H9 (cell line): ENCODE measurements at regions not wholly inside any gene's neighbourhood (a gene's known extent, or its start where the extent isn't known, plus 50 kb on each side); places are given as distances from the start of the nearest gene placed in this dataset.

Source experiments
- DNase-seq: peaks from one replicate; pipeline ENCODE4 v3.0.0-alpha.2; 2017
- H2AFZ ChIP-seq: one replicate; pipeline ENCODE4 v1.6.1; 2013; ENCODE audit warnings: mild to moderate bottlenecking, low read length, control low read depth, moderate library complexity
- H2AK5ac ChIP-seq: 2 replicates; pipeline ENCODE4 v1.6.1; 2013; ENCODE audit warnings: low read length, control low read depth, mixed read lengths; ENCODE audit not compliant: insufficient read length
- H2BK120ac ChIP-seq: one replicate; pipeline ENCODE4 v1.6.1; 2013; ENCODE audit warnings: low read depth, mild to moderate bottlenecking, low read length, control low read depth, inconsistent platforms; ENCODE audit not compliant: poor library complexity, severe bottlenecking
- H2BK12ac ChIP-seq: 2 replicates; pipeline ENCODE4 v1.6.1; 2013; ENCODE audit warnings: low read length, control low read depth, mixed read lengths, low read depth; ENCODE audit not compliant: insufficient read length
- H2BK15ac ChIP-seq: 2 replicates; pipeline ENCODE4 v1.6.1; 2013; ENCODE audit warnings: low read depth, low read length, control low read depth
- H2BK20ac ChIP-seq: one replicate; pipeline ENCODE4 v1.6.1; 2013; ENCODE audit warnings: low read depth, mild to moderate bottlenecking, low read length, control low read depth, inconsistent platforms; ENCODE audit not compliant: poor library complexity, severe bottlenecking
- H2BK5ac ChIP-seq: 2 replicates; pipeline ENCODE4 v1.6.1; 2013; ENCODE audit warnings: low read length, control low read depth, mixed read lengths; ENCODE audit not compliant: insufficient read length
- H3K14ac ChIP-seq: 2 replicates; pipeline ENCODE4 v1.6.1; 2013; ENCODE audit warnings: low read length, control low read depth; ENCODE audit not compliant: insufficient read depth
- H3K18ac ChIP-seq: 2 replicates; pipeline ENCODE4 v1.6.1; 2013; ENCODE audit warnings: low read depth, mild to moderate bottlenecking, mixed read lengths, low read length, control low read depth; ENCODE audit not compliant: insufficient read length
- H3K23ac ChIP-seq: 2 replicates; pipeline ENCODE4 v1.6.1; 2013; ENCODE audit warnings: low read length, control low read depth, mixed read lengths, low read depth; ENCODE audit not compliant: insufficient read length
- H3K23me2 ChIP-seq: 2 replicates; pipeline ENCODE4 v1.6.1; 2013; ENCODE audit warnings: low read depth, mild to moderate bottlenecking, mixed read lengths, low read length, control low read depth; ENCODE audit not compliant: insufficient read length, poor library complexity, severe bottlenecking
- H3K27ac ChIP-seq: 2 replicates; pipeline ENCODE4 v1.5.1; 2013; ENCODE audit warnings: low read length, control low read depth, mixed read lengths, low read depth; ENCODE audit not compliant: insufficient read length
- H3K27me3 ChIP-seq: 2 replicates; pipeline ENCODE4 v1.6.1; 2013; ENCODE audit warnings: low read length, control low read depth, inconsistent platforms; ENCODE audit not compliant: insufficient read depth
- H3K4ac ChIP-seq: 2 replicates; pipeline ENCODE4 v1.6.1; 2013; ENCODE audit warnings: low read depth, mild to moderate bottlenecking, control low read depth, inconsistent platforms, low read length, moderate library complexity
- H3K4me1 ChIP-seq: 2 replicates; pipeline ENCODE4 v1.6.1; 2013; ENCODE audit warnings: low read length, control low read depth, inconsistent platforms; ENCODE audit not compliant: insufficient read depth
- H3K4me2 ChIP-seq: 2 replicates; pipeline ENCODE4 v1.6.1; 2013; ENCODE audit warnings: low read length, control low read depth, mixed read lengths; ENCODE audit not compliant: insufficient read length, insufficient read depth
- H3K56ac ChIP-seq: 2 replicates; pipeline ENCODE4 v1.6.1; 2013; ENCODE audit warnings: low read depth, mild to moderate bottlenecking, mixed read lengths, low read length, control low read depth; ENCODE audit not compliant: insufficient read length
- H3K79me1 ChIP-seq: 2 replicates; pipeline ENCODE4 v1.6.1; 2013; ENCODE audit warnings: low read depth, mild to moderate bottlenecking, moderate library complexity, low read length, control low read depth, inconsistent platforms; ENCODE audit not compliant: insufficient read depth, poor library complexity, severe bottlenecking
- H3K79me2 ChIP-seq: 2 replicates; pipeline ENCODE4 v1.6.1; 2013; ENCODE audit warnings: low read length, control low read depth, inconsistent platforms; ENCODE audit not compliant: insufficient read depth
- H3K9ac ChIP-seq: 2 replicates; pipeline ENCODE4 v1.6.1; 2013; ENCODE audit warnings: low read length, control low read depth, mixed read lengths; ENCODE audit not compliant: insufficient read length; ENCODE audit errors: extremely low read depth
- H3K9me3 ChIP-seq: one replicate; pipeline ENCODE4 v1.6.1; 2013; ENCODE audit warnings: low read depth, low read length, inconsistent platforms; ENCODE audit not compliant: control insufficient read depth
- H3T11ph ChIP-seq: one replicate; pipeline ENCODE4 v1.6.1; 2013; ENCODE audit warnings: mild to moderate bottlenecking, low read length, control low read depth, inconsistent platforms
- H4K20me1 ChIP-seq: one replicate; pipeline ENCODE4 v1.6.1; 2013; ENCODE audit not compliant: control insufficient read depth, insufficient read length, insufficient read depth
- H4K5ac ChIP-seq: 2 replicates; pipeline ENCODE4 v1.6.1; 2013; ENCODE audit warnings: low read depth, mild to moderate bottlenecking, mixed read lengths, low read length, control low read depth; ENCODE audit not compliant: insufficient read length
- H4K8ac ChIP-seq: replicated peaks from 2 replicates; pipeline ENCODE4 v1.6.1; 2013; ENCODE audit warnings: low read length, control low read depth, mixed read lengths, low read depth; ENCODE audit not compliant: insufficient read length
- H4K91ac ChIP-seq: 2 replicates; pipeline ENCODE4 v1.6.1; 2013; ENCODE audit warnings: low read depth, mild to moderate bottlenecking, moderate library complexity, mixed read lengths, low read length, control low read depth; ENCODE audit not compliant: insufficient read length
- H3K27ac Mint-ChIP-seq, 3 experiments: 2 replicates in 2 of 3; 3 replicates in 1 of 3; pipeline ENCODE4 v1.8.0; 2020 to 2021; ENCODE audit warnings: mixed read lengths in 3 of 3, mild to moderate bottlenecking in 1 of 3, moderate library complexity in 1 of 3
- H3K27me3 Mint-ChIP-seq: 2 replicates; pipeline ENCODE4 v1.8.0; 2021; ENCODE audit warnings: low read depth, mild to moderate bottlenecking, moderate library complexity, mixed read lengths
- H3K36me3 Mint-ChIP-seq, 3 experiments: 2 replicates in 2 of 3; 3 replicates in 1 of 3; pipeline ENCODE4 v1.8.0; 2020 to 2021; ENCODE audit warnings: low read depth in 3 of 3, mixed read lengths in 3 of 3; ENCODE audit not compliant: insufficient read depth in 1 of 3
- H3K4me1 Mint-ChIP-seq, 2 experiments: 2 replicates each; pipeline ENCODE4 v1.8.0; 2020; ENCODE audit warnings: mixed read lengths in 2 of 2
- H3K4me3 Mint-ChIP-seq, 2 experiments: 2 replicates in 1 of 2; 3 replicates in 1 of 2; pipeline ENCODE4 v1.8.0; 2020 to 2021; ENCODE audit warnings: mild to moderate bottlenecking in 2 of 2, mixed read lengths in 2 of 2, moderate library complexity in 1 of 2
- H3K9me3 Mint-ChIP-seq, 2 experiments: 2 replicates in 1 of 2; 3 replicates in 1 of 2; pipeline ENCODE4 v1.8.0; 2020; ENCODE audit warnings: mild to moderate bottlenecking in 2 of 2, mixed read lengths in 2 of 2, moderate library complexity in 1 of 2
- WGBS: extraction: QIAGEN DNeasy Blood & Tissue Kit; methylation state at CpG from one replicate; pipeline ENCODE4 v1.1.7; 2013; ENCODE audit warnings: missing lambda C conversion rate, low lambda C conversion rate, mixed read lengths; ENCODE audit not compliant: insufficient read length; ENCODE audit errors: extremely low coverage; 5-methylcytosine and 5-hydroxymethylcytosine counted together
- TF ChIP-seq, protein P1 (sequence below): fragments of 200-600 bp; sonication (generic); conservative IDR thresholded peaks from 3 replicates; pipeline ENCODE4 v1.8.0; 2021; ENCODE audit warnings: antibody characterized with exemption, mild to moderate bottlenecking

- Mint-ChIP-seq H3K4me3 (no peak overlapping the region), H3K4me1 (no peaks in the 10 kb centered on the region), H3K27ac (no peak overlapping the region), H3K27me3 (no peaks in the 10 kb centered on the region), H3K36me3 (no peaks in the 10 kb centered on the region), H3K9me3 (peaks cover 7% of the 10 kb centered on the region in 2 experiments; a peak in 3 of 5 replicates)
- Histone ChIP-seq H3K4ac (no peak overlapping the region), H2BK15ac (no peak overlapping the region), H3K4me1 (no peaks in the 10 kb centered on the region), H4K8ac (no peak overlapping the region), H3K56ac (no peak overlapping the region), H3K27me3 (no peaks in the 10 kb centered on the region), H3K79me1 (no peaks in the 10 kb centered on the region), H3K14ac (no peak overlapping the region), H3K23ac (no peak overlapping the region), H3K23me2 (no peaks in the 10 kb centered on the region), H3K27ac (no peak overlapping the region), H3K79me2 (no peaks in the 10 kb centered on the region), H4K20me1 (no peaks in the 10 kb centered on the region), H3K4me2 (no peak overlapping the region), H2AK5ac (no peak overlapping the region), H3K18ac (no peak overlapping the region), H2BK5ac (no peak overlapping the region), H2BK12ac (no peak overlapping the region), H4K91ac (no peak overlapping the region), H3K9me3 (no peaks in the 10 kb centered on the region), H2BK120ac (no peak overlapping the region), H4K5ac (no peak overlapping the region), H2BK20ac (no peak overlapping the region), H3T11ph (no peak overlapping the region), H3K9ac (no peak overlapping the region), H2AFZ (no peak overlapping the region)
- WGBS: no CpG with 5 or more reads among the region's 2 CpGs
- DNase-seq: no peak
- TF ChIP-seq, protein P1, sequence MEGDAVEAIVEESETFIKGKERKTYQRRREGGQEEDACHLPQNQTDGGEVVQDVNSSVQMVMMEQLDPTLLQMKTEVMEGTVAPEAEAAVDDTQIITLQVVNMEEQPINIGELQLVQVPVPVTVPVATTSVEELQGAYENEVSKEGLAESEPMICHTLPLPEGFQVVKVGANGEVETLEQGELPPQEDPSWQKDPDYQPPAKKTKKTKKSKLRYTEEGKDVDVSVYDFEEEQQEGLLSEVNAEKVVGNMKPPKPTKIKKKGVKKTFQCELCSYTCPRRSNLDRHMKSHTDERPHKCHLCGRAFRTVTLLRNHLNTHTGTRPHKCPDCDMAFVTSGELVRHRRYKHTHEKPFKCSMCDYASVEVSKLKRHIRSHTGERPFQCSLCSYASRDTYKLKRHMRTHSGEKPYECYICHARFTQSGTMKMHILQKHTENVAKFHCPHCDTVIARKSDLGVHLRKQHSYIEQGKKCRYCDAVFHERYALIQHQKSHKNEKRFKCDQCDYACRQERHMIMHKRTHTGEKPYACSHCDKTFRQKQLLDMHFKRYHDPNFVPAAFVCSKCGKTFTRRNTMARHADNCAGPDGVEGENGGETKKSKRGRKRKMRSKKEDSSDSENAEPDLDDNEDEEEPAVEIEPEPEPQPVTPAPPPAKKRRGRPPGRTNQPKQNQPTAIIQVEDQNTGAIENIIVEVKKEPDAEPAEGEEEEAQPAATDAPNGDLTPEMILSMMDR: no peak
Measured at GRCh38 chr9:107404161-107404560, 85.4 kb downstream of the KLF4 start.
